ENCODE measurements at regions not wholly inside any gene's neighbourhood (a gene's known extent, or its start where the extent isn't known, plus 50 kb on each side); places are given as distances from the start of the nearest gene placed in this dataset.

- Histone ChIP-seq H3K27me3 (ENCODE audit: control insufficient read depth, insufficient read depth, low read length) (no peaks in the 10 kb centered on the region), H3K36me3 (replicated peaks; ENCODE audit: control insufficient read depth, insufficient read depth, low read length) (no peaks in the 10 kb centered on the region), H3K4me3 (ENCODE audit: insufficient read depth, low read depth, low read length) (no peak overlapping the region)
- no peak for DNase-seq
Measured at GRCh38 chr11:42043312-42043711, 583.9 kb upstream of the LRRC4C start.

- no peaks in the 10 kb centered on the region for H3K27me3 ChIP-seq (ENCODE audit: control insufficient read depth, insufficient read depth, low read length)
- no peak for DNase-seq
- no peak overlapping the region for H3K4me3 ChIP-seq (ENCODE audit: insufficient read depth, low read depth, low read length)
- H3K36me3 ChIP-seq (replicated peaks; ENCODE audit: control insufficient read depth, insufficient read depth, low read length) = no peaks in the 10 kb centered on the region
Measured at GRCh38 chr11:42047637-42048555, 588.4 kb upstream of the LRRC4C start.

GRCh38 chr11:42049186-42049585 is 589.7 kb upstream of the LRRC4C start:
- DNase-seq = no peak
- Histone ChIP-seq H3K27me3 (ENCODE audit: control insufficient read depth, insufficient read depth, low read length) (no peaks in the 10 kb centered on the region), H3K4me3 (ENCODE audit: insufficient read depth, low read depth, low read length) (no peak overlapping the region), H3K36me3 (replicated peaks; ENCODE audit: control insufficient read depth, insufficient read depth, low read length) (no peaks in the 10 kb centered on the region)

GRCh38 chr11:42049650-42050049 is 590.2 kb upstream of the LRRC4C start:
- H3K36me3 ChIP-seq (replicated peaks; ENCODE audit: control insufficient read depth, insufficient read depth, low read length) = no peaks in the 10 kb centered on the region
- H3K27me3 ChIP-seq (ENCODE audit: control insufficient read depth, insufficient read depth, low read length) = no peaks in the 10 kb centered on the region
- no peak for DNase-seq
- H3K4me3 ChIP-seq (ENCODE audit: insufficient read depth, low read depth, low read length) = no peak overlapping the region

- H3K4me3 ChIP-seq (ENCODE audit: insufficient read depth, low read depth, low read length) = no peak overlapping the region
- DNase-seq = no peak
- no peaks in the 10 kb centered on the region for H3K27me3 ChIP-seq (ENCODE audit: control insufficient read depth, insufficient read depth, low read length)
- no peaks in the 10 kb centered on the region for H3K36me3 ChIP-seq (replicated peaks; ENCODE audit: control insufficient read depth, insufficient read depth, low read length)
Measured at GRCh38 chr11:42054351-42054900, 595.0 kb upstream of the LRRC4C start.

GRCh38 chr11:42055606-42056005 is 596.2 kb upstream of the LRRC4C start:
- no peak for DNase-seq

GRCh38 chr11:42058794-42059193 is 599.3 kb upstream of the LRRC4C start:
- Histone ChIP-seq H3K4me3 (ENCODE audit: insufficient read depth, low read depth, low read length) (no peak overlapping the region), H3K36me3 (replicated peaks; ENCODE audit: control insufficient read depth, insufficient read depth, low read length) (no peaks in the 10 kb centered on the region), H3K27me3 (ENCODE audit: control insufficient read depth, insufficient read depth, low read length) (no peaks in the 10 kb centered on the region)
- no peak for DNase-seq

More at GRCh38 chr11:42055606-42056005, 596.2 kb upstream of the LRRC4C start:
- Histone ChIP-seq H3K27me3 (ENCODE audit: control insufficient read depth, insufficient read depth, low read length) (no peaks in the 10 kb centered on the region), H3K36me3 (replicated peaks; ENCODE audit: control insufficient read depth, insufficient read depth, low read length) (no peaks in the 10 kb centered on the region), H3K4me3 (ENCODE audit: insufficient read depth, low read depth, low read length) (no peak overlapping the region)

GRCh38 chr11:42065199-42065598 is 605.7 kb upstream of the LRRC4C start:
- Histone ChIP-seq H3K27me3 (ENCODE audit: control insufficient read depth, insufficient read depth, low read length) (no peaks in the 10 kb centered on the region), H3K36me3 (replicated peaks; ENCODE audit: control insufficient read depth, insufficient read depth, low read length) (no peaks in the 10 kb centered on the region), H3K4me3 (ENCODE audit: insufficient read depth, low read depth, low read length) (no peak overlapping the region)
- no peak for DNase-seq

- Histone ChIP-seq H3K4me3 (ENCODE audit: insufficient read depth, low read depth, low read length) (no peak overlapping the region), H3K27me3 (ENCODE audit: control insufficient read depth, insufficient read depth, low read length) (no peaks in the 10 kb centered on the region), H3K36me3 (replicated peaks; ENCODE audit: control insufficient read depth, insufficient read depth, low read length) (no peaks in the 10 kb centered on the region)
- DNase-seq = no peak
Measured at GRCh38 chr11:42066113-42066512, 606.7 kb upstream of the LRRC4C start.

GRCh38 chr11:42074306-42074705 is 614.9 kb upstream of the LRRC4C start:
- no peak for DNase-seq
- Histone ChIP-seq H3K27me3 (ENCODE audit: control insufficient read depth, insufficient read depth, low read length) (no peaks in the 10 kb centered on the region), H3K36me3 (replicated peaks; ENCODE audit: control insufficient read depth, insufficient read depth, low read length) (no peaks in the 10 kb centered on the region), H3K4me3 (ENCODE audit: insufficient read depth, low read depth, low read length) (no peak overlapping the region)

GRCh38 chr11:42075180-42075579 is 615.7 kb upstream of the LRRC4C start:
- Histone ChIP-seq H3K27me3 (ENCODE audit: control insufficient read depth, insufficient read depth, low read length) (no peaks in the 10 kb centered on the region), H3K36me3 (replicated peaks; ENCODE audit: control insufficient read depth, insufficient read depth, low read length) (no peaks in the 10 kb centered on the region), H3K4me3 (ENCODE audit: insufficient read depth, low read depth, low read length) (no peak overlapping the region)
- no peak for DNase-seq

- Histone ChIP-seq H3K27me3 (ENCODE audit: control insufficient read depth, insufficient read depth, low read length) (no peaks in the 10 kb centered on the region), H3K4me3 (ENCODE audit: insufficient read depth, low read depth, low read length) (no peak overlapping the region), H3K36me3 (replicated peaks; ENCODE audit: control insufficient read depth, insufficient read depth, low read length) (no peaks in the 10 kb centered on the region)
- DNase-seq = no peak
Measured at GRCh38 chr11:42077794-42078193, 618.3 kb upstream of the LRRC4C start.

GRCh38 chr11:42085736-42086135 is 626.3 kb upstream of the LRRC4C start:
- Histone ChIP-seq H3K4me3 (ENCODE audit: insufficient read depth, low read depth, low read length) (no peak overlapping the region), H3K27me3 (ENCODE audit: control insufficient read depth, insufficient read depth, low read length) (no peaks in the 10 kb centered on the region), H3K36me3 (replicated peaks; ENCODE audit: control insufficient read depth, insufficient read depth, low read length) (no peaks in the 10 kb centered on the region)
- no peak for DNase-seq

GRCh38 chr11:42093541-42093940 is 634.1 kb upstream of the LRRC4C start:
- Histone ChIP-seq H3K27me3 (ENCODE audit: control insufficient read depth, insufficient read depth, low read length) (no peaks in the 10 kb centered on the region), H3K36me3 (replicated peaks; ENCODE audit: control insufficient read depth, insufficient read depth, low read length) (no peaks in the 10 kb centered on the region), H3K4me3 (ENCODE audit: insufficient read depth, low read depth, low read length) (no peak overlapping the region)
- DNase-seq = no peak

- H3K27me3 ChIP-seq (ENCODE audit: control insufficient read depth, insufficient read depth, low read length) = no peaks in the 10 kb centered on the region
- no peak overlapping the region for H3K4me3 ChIP-seq (ENCODE audit: insufficient read depth, low read depth, low read length)
- DNase-seq = no peak
- no peaks in the 10 kb centered on the region for H3K36me3 ChIP-seq (replicated peaks; ENCODE audit: control insufficient read depth, insufficient read depth, low read length)
Measured at GRCh38 chr11:42098075-42098474, 638.6 kb upstream of the LRRC4C start.

All from H7 (cell line).